DND-41 (cell line): ENCODE measurements at regions not wholly inside any gene's neighbourhood (a gene's known extent, or its start where the extent isn't known, plus 50 kb on each side); places are given as distances from the start of the nearest gene placed in this dataset.

Experiments used
- ATAC-seq: fragments of 200-7000 bp; cut with Tn5 transposase; 3 replicates; pipeline ENCODE4 v1.9.1; 2021; ENCODE audit warnings: low read depth; ENCODE audit not compliant: insufficient read depth
- DNase-seq: peaks from one replicate; pipeline ENCODE4 v3.0.0-alpha.2; 2020
- H2AFZ ChIP-seq: 2 replicates; pipeline ENCODE4 v1.6.0; 2012; ENCODE audit warnings: low read depth, low read length
- H3K27ac ChIP-seq: 2 replicates; pipeline ENCODE4 v1.5.1; 2012; ENCODE audit warnings: low read length, inconsistent platforms
- H3K27me3 ChIP-seq: fragments of 200-600 bp; sonication (generic); 2 replicates; pipeline ENCODE4 v1.6.0; 2012; ENCODE audit warnings: low read length, mild to moderate bottlenecking, inconsistent platforms; ENCODE audit not compliant: insufficient read depth, poor library complexity
- H3K36me3 ChIP-seq: 2 replicates; pipeline ENCODE4 v1.5.1; 2012; ENCODE audit warnings: low read length, inconsistent platforms; ENCODE audit not compliant: insufficient read depth
- H3K4me1 ChIP-seq: 2 replicates; pipeline ENCODE4 v1.5.1; 2012; ENCODE audit warnings: mild to moderate bottlenecking, low read length; ENCODE audit not compliant: insufficient read depth
- H3K4me2 ChIP-seq: 2 replicates; pipeline ENCODE4 v1.6.0; 2012; ENCODE audit warnings: mild to moderate bottlenecking, moderate library complexity, low read length, inconsistent platforms; ENCODE audit not compliant: insufficient read depth
- H3K4me3 ChIP-seq, 2 experiments: fragments of 200-600 bp in 1 of 2; shearing (Covaris generic) in 1 of 2; 2 replicates each; pipeline ENCODE4 v1.5.1; 2012 to 2016; ENCODE audit warnings: inconsistent platforms in 2 of 2, low read length in 2 of 2, mild to moderate bottlenecking in 2 of 2, low read depth in 1 of 2, moderate library complexity in 1 of 2
- H3K79me2 ChIP-seq: 2 replicates; pipeline ENCODE4 v1.6.0; 2012; ENCODE audit warnings: low read length, inconsistent platforms; ENCODE audit not compliant: insufficient read depth
- H3K9ac ChIP-seq: 2 replicates; pipeline ENCODE4 v1.6.0; 2012; ENCODE audit warnings: low read depth, mild to moderate bottlenecking, inconsistent platforms, low read length, moderate library complexity
- H3K9me3 ChIP-seq: 2 replicates; pipeline ENCODE4 v1.5.1; 2012; ENCODE audit warnings: low read length, moderate library complexity, mild to moderate bottlenecking, inconsistent platforms; ENCODE audit not compliant: insufficient read depth, severe bottlenecking
- H4K20me1 ChIP-seq: 2 replicates; pipeline ENCODE4 v1.6.0; 2012; ENCODE audit warnings: low read length; ENCODE audit not compliant: insufficient read depth
- EZH2 ChIP-seq: IDR thresholded peaks from 3 replicates; pipeline ENCODE4 v1.6.1; 2012; ENCODE audit warnings: borderline replicate concordance, low read depth, mild to moderate bottlenecking, moderate library complexity, low read length, inconsistent platforms; ENCODE audit not compliant: severe bottlenecking
- TF ChIP-seq, protein P1 (sequence below): IDR thresholded peaks from 2 replicates; pipeline ENCODE4 v1.5.1; 2012; ENCODE audit warnings: borderline replicate concordance, low read length, moderate library complexity, mild to moderate bottlenecking; ENCODE audit not compliant: poor library complexity, severe bottlenecking; ENCODE audit errors: extremely low read depth

DNA sequence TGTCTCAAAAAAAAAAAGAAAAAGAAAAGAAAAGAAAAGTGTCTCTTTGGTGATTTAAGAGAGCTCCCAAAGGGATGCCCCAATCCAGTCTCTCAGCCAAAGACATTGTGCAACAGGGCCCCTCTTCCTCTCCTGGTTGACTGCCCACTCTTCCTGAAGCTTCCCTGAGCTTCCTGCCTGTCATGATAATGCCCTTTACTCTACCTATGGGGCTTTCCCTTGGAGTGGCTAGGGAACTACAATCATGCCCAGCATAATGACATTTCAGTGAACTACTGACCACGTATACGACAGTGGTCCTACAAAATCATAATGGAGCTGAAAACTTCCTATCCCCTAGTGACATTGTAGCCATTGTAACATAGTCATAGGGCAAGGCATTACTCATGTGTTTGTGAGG, 118.0 kb downstream of the RASSF10 start:
- DNase-seq, result no peak
- no peaks in the 10 kb centered on the region for H3K4me1 ChIP-seq
- no peak overlapping the region for H3K4me3 ChIP-seq
- no peaks in the 10 kb centered on the region for H3K9me3 ChIP-seq
- H3K27ac ChIP-seq, result no peak overlapping the region
- no peak overlapping the region for H3K4me2 ChIP-seq
- H3K79me2 ChIP-seq, result no peaks in the 10 kb centered on the region
- TF ChIP-seq, protein P1, sequence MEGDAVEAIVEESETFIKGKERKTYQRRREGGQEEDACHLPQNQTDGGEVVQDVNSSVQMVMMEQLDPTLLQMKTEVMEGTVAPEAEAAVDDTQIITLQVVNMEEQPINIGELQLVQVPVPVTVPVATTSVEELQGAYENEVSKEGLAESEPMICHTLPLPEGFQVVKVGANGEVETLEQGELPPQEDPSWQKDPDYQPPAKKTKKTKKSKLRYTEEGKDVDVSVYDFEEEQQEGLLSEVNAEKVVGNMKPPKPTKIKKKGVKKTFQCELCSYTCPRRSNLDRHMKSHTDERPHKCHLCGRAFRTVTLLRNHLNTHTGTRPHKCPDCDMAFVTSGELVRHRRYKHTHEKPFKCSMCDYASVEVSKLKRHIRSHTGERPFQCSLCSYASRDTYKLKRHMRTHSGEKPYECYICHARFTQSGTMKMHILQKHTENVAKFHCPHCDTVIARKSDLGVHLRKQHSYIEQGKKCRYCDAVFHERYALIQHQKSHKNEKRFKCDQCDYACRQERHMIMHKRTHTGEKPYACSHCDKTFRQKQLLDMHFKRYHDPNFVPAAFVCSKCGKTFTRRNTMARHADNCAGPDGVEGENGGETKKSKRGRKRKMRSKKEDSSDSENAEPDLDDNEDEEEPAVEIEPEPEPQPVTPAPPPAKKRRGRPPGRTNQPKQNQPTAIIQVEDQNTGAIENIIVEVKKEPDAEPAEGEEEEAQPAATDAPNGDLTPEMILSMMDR, result no peak
- TF ChIP-seq EZH2, result no peak
- no peak overlapping the region for H2AFZ ChIP-seq
- no peak overlapping the region for H3K9ac ChIP-seq
- H3K36me3 ChIP-seq, result no peaks in the 10 kb centered on the region
- no peak for ATAC-seq
- H3K27me3 ChIP-seq, result peaks cover 3% of the 10 kb centered on the region
- no peaks in the 10 kb centered on the region for H4K20me1 ChIP-seq

DNA sequence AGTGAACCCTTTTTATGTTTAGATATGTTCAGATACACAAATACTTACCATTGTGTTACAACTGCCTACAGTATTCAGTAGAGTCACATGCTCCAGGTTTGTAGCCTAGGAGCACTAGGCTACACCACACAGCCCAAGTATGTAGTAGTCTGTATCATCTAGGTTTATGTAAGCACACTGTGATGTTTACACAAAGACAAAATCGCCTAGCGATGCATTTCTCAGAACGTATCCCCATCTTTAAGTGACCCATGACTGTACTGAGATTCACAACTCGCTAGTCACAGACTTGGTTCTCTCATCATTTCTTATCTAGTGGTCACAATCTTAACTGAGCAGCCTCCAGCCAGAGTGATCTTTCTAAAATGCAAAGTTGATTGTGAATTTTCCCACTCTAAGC, 119.2 kb downstream of the RASSF10 start:
- no peak overlapping the region for H3K27ac ChIP-seq

DNA sequence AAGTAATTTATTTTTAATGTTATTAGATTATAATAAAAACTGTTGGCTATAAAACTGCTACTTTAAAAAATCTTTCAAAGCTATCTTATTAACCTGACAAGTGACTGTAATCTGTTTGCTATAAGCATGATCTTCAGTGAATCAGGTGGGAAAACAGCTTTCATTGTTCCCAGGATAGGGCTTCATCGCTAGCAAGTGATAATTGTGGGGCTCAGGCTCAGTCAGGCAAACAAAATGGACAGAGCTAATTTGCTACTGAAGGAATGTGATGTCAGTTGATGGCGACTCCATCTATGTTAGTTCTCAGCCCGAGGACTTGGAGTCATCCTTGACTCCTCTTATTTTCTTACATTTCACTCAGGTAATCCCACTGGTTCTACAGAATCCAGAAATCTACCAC, 125.0 kb downstream of the RASSF10 start:
- TF ChIP-seq, protein P1, result no peak
- TF ChIP-seq EZH2, result no peak
- Histone ChIP-seq H3K36me3 (no peaks in the 10 kb centered on the region), H3K9me3 (no peaks in the 10 kb centered on the region), H3K4me3 (no peak overlapping the region), H4K20me1 (no peaks in the 10 kb centered on the region), H2AFZ (no peak overlapping the region), H3K4me2 (no peak overlapping the region), H3K79me2 (no peaks in the 10 kb centered on the region), H3K4me1 (no peaks in the 10 kb centered on the region), H3K27ac (no peak overlapping the region), H3K27me3 (peaks cover 5% of the 10 kb centered on the region), H3K9ac (no peak overlapping the region)
- ATAC-seq (no peak), DNase-seq (no peak)

More for the DNA sequence above, 119.2 kb downstream of the RASSF10 start:
- DNase-seq (no peak), ATAC-seq (no peak)
- TF ChIP-seq, protein P1, result no peak
- TF ChIP-seq EZH2, result no peak
- no peaks in the 10 kb centered on the region for H4K20me1 ChIP-seq
- no peaks in the 10 kb centered on the region for H3K9me3 ChIP-seq
- H3K9ac ChIP-seq, result no peak overlapping the region
- no peak overlapping the region for H3K4me2 ChIP-seq
- H3K4me3 ChIP-seq, result no peak overlapping the region
- H3K4me1 ChIP-seq, result no peaks in the 10 kb centered on the region
- H2AFZ ChIP-seq, result no peak overlapping the region
- H3K27me3 ChIP-seq, result peaks cover 3% of the 10 kb centered on the region
- no peaks in the 10 kb centered on the region for H3K79me2 ChIP-seq
- no peaks in the 10 kb centered on the region for H3K36me3 ChIP-seq

DNA sequence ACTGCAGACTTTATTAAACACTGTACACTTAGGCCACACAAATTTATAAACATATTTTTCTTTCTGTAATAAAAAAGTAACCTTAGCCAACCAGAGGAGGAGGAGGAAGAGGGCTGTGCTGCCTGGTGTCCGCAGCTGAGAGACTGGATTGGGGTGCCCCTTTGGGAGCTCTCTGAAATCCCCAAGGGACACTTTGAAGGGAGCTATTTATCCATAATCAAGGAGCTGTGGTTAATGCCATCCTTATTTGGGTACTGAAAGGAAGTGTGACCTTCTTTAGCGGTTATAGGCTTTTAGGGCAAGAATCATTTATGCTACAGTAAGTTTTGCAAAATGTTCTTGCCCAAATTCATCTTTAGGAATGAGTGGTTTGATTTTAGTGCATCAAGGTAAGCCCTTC, 125.8 kb downstream of the RASSF10 start:
- Histone ChIP-seq H4K20me1 (no peaks in the 10 kb centered on the region), H3K9me3 (no peaks in the 10 kb centered on the region), H3K36me3 (no peaks in the 10 kb centered on the region), H3K4me3 (no peak overlapping the region), H3K79me2 (no peaks in the 10 kb centered on the region), H2AFZ (no peak overlapping the region), H3K4me1 (no peaks in the 10 kb centered on the region), H3K27ac (no peak overlapping the region), H3K27me3 (peaks cover 5% of the 10 kb centered on the region), H3K9ac (no peak overlapping the region), H3K4me2 (no peak overlapping the region)
- TF ChIP-seq, protein P1, result no peak
- no peak for TF ChIP-seq EZH2
- DNase-seq, result no peak
- ATAC-seq, result no peak
